ENCODE measurements at regions not wholly inside any gene's neighbourhood (a gene's known extent, or its start where the extent isn't known, plus 50 kb on each side); places are given as distances from the start of the nearest gene placed in this dataset.

- POLR2A ChIA-PET: no interaction called here
- no peaks in the 10 kb centered on the region for H3K79me2 ChIP-seq (ENCODE audit: insufficient read depth, low read length)
- TF ChIP-seq, protein P1, sequence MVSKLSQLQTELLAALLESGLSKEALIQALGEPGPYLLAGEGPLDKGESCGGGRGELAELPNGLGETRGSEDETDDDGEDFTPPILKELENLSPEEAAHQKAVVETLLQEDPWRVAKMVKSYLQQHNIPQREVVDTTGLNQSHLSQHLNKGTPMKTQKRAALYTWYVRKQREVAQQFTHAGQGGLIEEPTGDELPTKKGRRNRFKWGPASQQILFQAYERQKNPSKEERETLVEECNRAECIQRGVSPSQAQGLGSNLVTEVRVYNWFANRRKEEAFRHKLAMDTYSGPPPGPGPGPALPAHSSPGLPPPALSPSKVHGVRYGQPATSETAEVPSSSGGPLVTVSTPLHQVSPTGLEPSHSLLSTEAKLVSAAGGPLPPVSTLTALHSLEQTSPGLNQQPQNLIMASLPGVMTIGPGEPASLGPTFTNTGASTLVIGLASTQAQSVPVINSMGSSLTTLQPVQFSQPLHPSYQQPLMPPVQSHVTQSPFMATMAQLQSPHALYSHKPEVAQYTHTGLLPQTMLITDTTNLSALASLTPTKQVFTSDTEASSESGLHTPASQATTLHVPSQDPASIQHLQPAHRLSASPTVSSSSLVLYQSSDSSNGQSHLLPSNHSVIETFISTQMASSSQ (IDR thresholded peaks at IDR 0.05; ENCODE audit: low read depth): no peak
- TF ChIP-seq, protein P1 (CRISPR knock-in tag; IDR thresholded peaks at IDR 0.05; ENCODE audit: borderline replicate concordance): no peak
- TF ChIP-seq BRCA1 (CRISPR knock-in tag; IDR thresholded peaks at IDR 0.05) (no peak), ATF2 (CRISPR knock-in tag; IDR thresholded peaks at IDR 0.05) (no peak), ZNF770 (CRISPR knock-in tag; IDR thresholded peaks at IDR 0.05) (no peak), KMT2B (CRISPR knock-in tag; IDR thresholded peaks at IDR 0.05) (no peak), ZNF773 (CRISPR knock-in tag; IDR thresholded peaks at IDR 0.05; ENCODE audit: borderline replicate concordance) (no peak), FOXO1 (CRISPR knock-in tag; IDR thresholded peaks at IDR 0.05) (no peak), SP140L (CRISPR knock-in tag; IDR thresholded peaks at IDR 0.05; ENCODE audit: borderline replicate concordance) (no peak), ATAD3A (CRISPR knock-in tag; IDR thresholded peaks at IDR 0.05) (no peak), RXRB (CRISPR knock-in tag; IDR thresholded peaks at IDR 0.05; ENCODE audit: borderline replicate concordance) (no peak)
- TF ChIP-seq, protein P2, sequence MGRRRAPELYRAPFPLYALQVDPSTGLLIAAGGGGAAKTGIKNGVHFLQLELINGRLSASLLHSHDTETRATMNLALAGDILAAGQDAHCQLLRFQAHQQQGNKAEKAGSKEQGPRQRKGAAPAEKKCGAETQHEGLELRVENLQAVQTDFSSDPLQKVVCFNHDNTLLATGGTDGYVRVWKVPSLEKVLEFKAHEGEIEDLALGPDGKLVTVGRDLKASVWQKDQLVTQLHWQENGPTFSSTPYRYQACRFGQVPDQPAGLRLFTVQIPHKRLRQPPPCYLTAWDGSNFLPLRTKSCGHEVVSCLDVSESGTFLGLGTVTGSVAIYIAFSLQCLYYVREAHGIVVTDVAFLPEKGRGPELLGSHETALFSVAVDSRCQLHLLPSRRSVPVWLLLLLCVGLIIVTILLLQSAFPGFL (CRISPR knock-in tag; IDR thresholded peaks at IDR 0.05): no peak
- TF ChIP-seq, protein P3, sequence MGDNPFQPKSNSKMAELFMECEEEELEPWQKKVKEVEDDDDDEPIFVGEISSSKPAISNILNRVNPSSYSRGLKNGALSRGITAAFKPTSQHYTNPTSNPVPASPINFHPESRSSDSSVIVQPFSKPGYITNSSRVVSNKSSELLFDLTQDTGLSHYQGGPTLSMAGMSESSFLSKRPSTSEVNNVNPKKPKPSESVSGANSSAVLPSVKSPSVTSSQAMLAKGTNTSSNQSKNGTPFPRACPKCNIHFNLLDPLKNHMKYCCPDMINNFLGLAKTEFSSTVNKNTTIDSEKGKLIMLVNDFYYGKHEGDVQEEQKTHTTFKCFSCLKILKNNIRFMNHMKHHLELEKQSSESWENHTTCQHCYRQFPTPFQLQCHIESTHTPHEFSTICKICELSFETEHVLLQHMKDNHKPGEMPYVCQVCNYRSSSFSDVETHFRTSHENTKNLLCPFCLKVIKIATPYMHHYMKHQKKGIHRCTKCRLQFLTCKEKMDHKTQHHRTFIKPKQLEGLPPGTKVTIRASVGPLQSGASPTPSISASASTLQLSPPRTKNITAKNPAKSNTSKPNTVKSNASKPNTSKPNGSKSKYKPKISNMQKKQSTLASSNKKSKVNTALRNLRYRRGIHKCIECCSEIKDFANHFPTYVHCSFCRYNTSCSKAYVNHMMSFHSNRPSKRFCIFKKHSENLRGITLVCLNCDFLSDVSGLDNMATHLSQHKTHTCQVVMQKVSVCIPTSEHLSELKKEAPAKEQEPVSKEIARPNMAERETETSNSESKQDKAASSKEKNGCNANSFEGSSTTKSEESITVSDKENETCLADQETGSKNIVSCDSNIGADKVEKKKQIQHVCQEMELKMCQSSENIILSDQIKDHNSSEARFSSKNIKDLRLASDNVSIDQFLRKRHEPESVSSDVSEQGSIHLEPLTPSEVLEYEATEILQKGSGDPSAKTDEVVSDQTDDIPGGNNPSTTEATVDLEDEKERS (CRISPR knock-in tag; IDR thresholded peaks at IDR 0.05): no peak
Observed at GRCh38 chr5:71810471-71811195, 91.6 kb downstream of the CARTPT start.

More at GRCh38 chr5:71810471-71811195, 91.6 kb downstream of the CARTPT start:
- FAIRE-seq: no peak
- H3K4me1 ChIP-seq (ENCODE audit: insufficient read depth, low read length): no peaks in the 10 kb centered on the region
- WGBS (ENCODE audit: low lambda C conversion rate): 56% methylated on average over 9 of the region's 9 CpGs
- no peak overlapping the region for H3K4me3 ChIP-seq (replicated peaks in 1 of 3; ENCODE audit: insufficient read depth in 1 of 3, low read depth in 2 of 3, low read length in 3 of 3)
- ATAC-seq: no peak
- no peak for DNase-seq (ENCODE audit: low spot score)
- H4K20me1 ChIP-seq (ENCODE audit: insufficient read depth, low read length): no peaks in the 10 kb centered on the region
- no peaks in the 10 kb centered on the region; a peak in 1 of 5 replicates for H3K27me3 ChIP-seq (ENCODE audit: control insufficient read depth in 1 of 2, insufficient read depth in 2 of 2, low read length in 2 of 2)
- in situ Hi-C loops (cut with HindIII; ENCODE audit: extremely low pct_ligation_motif_present, low pct_unique_long_range_greater_than_20kb) (no loop called here), intact Hi-C loops (cut with micrococcal nuclease; ENCODE audit: unreplicated experiment) (no loop called here)
- BruUV-seq (replicated peaks): no TSS peak
- no peaks in the 10 kb centered on the region for H3K36me3 ChIP-seq (replicated peaks in 1 of 2; ENCODE audit: control insufficient read depth in 1 of 2, insufficient read depth in 2 of 2, low read length in 2 of 2)
- H3K4me2 ChIP-seq (ENCODE audit: low read depth, low read length): no peak overlapping the region
- CTCF ChIA-PET (ENCODE audit: low intra/inter-chr PET ratio, low total read pairs): no interaction called here
- H3K27ac ChIP-seq (ENCODE audit: extremely low read length, insufficient read depth, low read length): no peak overlapping the region
- H3K9me3 ChIP-seq (ENCODE audit: low read length): no peaks in the 10 kb centered on the region
- no peak overlapping the region for H2AFZ ChIP-seq (ENCODE audit: low read length)
- H3K9ac ChIP-seq (ENCODE audit: insufficient read depth, low read depth, low read length): no peak overlapping the region
